ENCODE measurements at regions not wholly inside any gene's neighbourhood (a gene's known extent, or its start where the extent isn't known, plus 50 kb on each side); places are given as distances from the start of the nearest gene placed in this dataset.

DNA sequence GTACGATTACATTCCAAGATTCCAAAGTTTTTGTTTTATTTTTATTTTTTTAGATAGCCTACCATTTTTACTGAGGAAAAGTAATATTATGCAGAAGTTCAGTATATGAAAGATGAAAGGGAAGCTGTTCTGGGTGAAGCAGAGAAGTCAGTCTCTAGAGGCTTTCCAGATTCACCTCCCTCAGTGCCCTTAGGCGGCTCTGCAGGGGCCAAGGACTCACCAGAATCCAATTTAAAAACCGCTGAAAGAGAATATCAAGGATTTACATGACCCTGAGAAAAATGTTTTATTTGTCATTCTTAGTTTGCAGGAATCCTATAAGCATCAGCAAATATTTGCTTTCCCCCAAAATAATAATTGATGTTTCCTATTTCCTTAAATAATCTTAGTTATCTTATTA, 1084.6 kb upstream of the ARRDC3 start:
- H3K4me1 Mint-ChIP-seq (ENCODE audit: low read depth) = no peaks in the 10 kb centered on the region
- TF ChIP-seq, protein P1, sequence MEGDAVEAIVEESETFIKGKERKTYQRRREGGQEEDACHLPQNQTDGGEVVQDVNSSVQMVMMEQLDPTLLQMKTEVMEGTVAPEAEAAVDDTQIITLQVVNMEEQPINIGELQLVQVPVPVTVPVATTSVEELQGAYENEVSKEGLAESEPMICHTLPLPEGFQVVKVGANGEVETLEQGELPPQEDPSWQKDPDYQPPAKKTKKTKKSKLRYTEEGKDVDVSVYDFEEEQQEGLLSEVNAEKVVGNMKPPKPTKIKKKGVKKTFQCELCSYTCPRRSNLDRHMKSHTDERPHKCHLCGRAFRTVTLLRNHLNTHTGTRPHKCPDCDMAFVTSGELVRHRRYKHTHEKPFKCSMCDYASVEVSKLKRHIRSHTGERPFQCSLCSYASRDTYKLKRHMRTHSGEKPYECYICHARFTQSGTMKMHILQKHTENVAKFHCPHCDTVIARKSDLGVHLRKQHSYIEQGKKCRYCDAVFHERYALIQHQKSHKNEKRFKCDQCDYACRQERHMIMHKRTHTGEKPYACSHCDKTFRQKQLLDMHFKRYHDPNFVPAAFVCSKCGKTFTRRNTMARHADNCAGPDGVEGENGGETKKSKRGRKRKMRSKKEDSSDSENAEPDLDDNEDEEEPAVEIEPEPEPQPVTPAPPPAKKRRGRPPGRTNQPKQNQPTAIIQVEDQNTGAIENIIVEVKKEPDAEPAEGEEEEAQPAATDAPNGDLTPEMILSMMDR (IDR thresholded peaks at IDR 0.05; ENCODE audit: unreplicated experiment) = no peak
- H3K9me3 Mint-ChIP-seq (ENCODE audit: low read depth) = peaks cover under 1% of the 10 kb centered on the region
- no peak for DNase-seq (ENCODE audit: low spot score, unreplicated experiment)
- H3K27ac Mint-ChIP-seq = no peak overlapping the region
- H3K36me3 Mint-ChIP-seq (ENCODE audit: insufficient read depth) = no peaks in the 10 kb centered on the region
- no peak overlapping the region for H3K4me3 Mint-ChIP-seq (ENCODE audit: low read depth)
- H3K27me3 Mint-ChIP-seq = no peaks in the 10 kb centered on the region

DNA sequence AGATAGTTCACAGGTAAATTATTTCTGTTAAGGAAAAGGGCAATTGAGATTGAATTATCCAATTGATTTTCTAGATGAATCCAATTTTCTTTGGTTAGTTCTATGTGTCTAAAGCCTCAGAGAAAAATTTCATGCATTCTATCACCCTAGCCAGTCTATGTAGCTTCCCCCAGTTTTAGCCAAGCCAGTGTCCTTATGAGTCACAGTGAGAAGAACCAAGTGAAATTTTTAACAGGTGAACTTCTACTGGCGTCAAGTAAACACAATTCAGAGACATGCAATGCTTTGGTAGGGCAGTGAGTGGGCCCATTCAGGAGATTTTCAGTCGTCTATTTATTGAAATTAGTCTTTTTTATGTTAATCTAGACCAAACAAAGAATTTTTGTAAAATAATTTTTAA, 1077.4 kb upstream of the ARRDC3 start:
- no peaks in the 10 kb centered on the region for H3K27me3 Mint-ChIP-seq
- H3K4me3 Mint-ChIP-seq (ENCODE audit: low read depth) = no peak overlapping the region
- peaks cover 2% of the 10 kb centered on the region for H3K9me3 Mint-ChIP-seq (ENCODE audit: low read depth)
- TF ChIP-seq, protein P1 (IDR thresholded peaks at IDR 0.05; ENCODE audit: unreplicated experiment) = no peak
- no peaks in the 10 kb centered on the region for H3K36me3 Mint-ChIP-seq (ENCODE audit: insufficient read depth)
- no peak overlapping the region for H3K27ac Mint-ChIP-seq
- DNase-seq (ENCODE audit: low spot score, unreplicated experiment) = no peak
- H3K4me1 Mint-ChIP-seq (ENCODE audit: low read depth) = no peaks in the 10 kb centered on the region

DNA sequence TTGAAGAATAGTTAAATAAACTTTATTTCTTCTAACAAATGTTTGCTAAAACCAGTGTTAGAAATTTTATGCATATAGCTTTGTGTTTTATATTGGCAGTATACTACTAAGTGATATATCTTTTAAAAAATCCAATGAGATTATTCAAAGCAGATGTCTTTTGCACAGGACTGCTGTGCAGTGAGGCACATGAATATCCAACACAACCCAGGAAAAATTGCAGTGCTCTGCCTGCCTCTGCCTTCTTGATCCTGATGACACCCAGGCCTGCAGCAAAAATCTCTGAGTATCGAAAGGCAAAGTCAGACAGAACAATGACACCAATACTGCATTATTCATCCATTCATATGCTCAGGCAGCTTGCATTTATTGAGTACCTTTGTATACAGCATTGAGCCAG, 1076.5 kb upstream of the ARRDC3 start:
- H3K4me1 Mint-ChIP-seq (ENCODE audit: low read depth) = no peaks in the 10 kb centered on the region
- DNase-seq (ENCODE audit: low spot score, unreplicated experiment) = no peak

DNA sequence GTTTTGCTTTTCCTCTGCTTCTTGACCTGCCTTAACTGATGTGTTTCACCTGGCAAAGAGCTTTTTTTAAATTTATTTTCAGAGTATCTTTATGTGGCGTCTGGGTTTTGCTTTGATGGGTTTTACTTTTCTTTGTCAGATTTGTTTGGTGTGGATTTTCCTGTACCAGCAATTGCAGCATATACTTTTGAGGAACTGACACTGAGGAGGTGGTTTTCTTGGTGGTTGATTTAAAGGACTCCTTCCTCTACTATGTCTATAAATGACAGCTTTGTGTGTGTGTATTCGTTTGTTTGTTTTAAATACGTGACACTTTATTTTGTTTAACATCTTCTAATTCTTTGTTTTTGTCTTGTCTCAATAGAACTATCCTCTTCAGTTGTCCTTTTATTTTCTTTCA, 1071.9 kb upstream of the ARRDC3 start:
- no peaks in the 10 kb centered on the region for H3K4me1 Mint-ChIP-seq (ENCODE audit: low read depth)
- peaks cover 2% of the 10 kb centered on the region for H3K9me3 Mint-ChIP-seq (ENCODE audit: low read depth)
- no peaks in the 10 kb centered on the region for H3K36me3 Mint-ChIP-seq (ENCODE audit: insufficient read depth)
- TF ChIP-seq, protein P1 (IDR thresholded peaks at IDR 0.05; ENCODE audit: unreplicated experiment) = no peak
- H3K27ac Mint-ChIP-seq = no peak overlapping the region
- DNase-seq (ENCODE audit: low spot score, unreplicated experiment) = no peak
- no peaks in the 10 kb centered on the region for H3K27me3 Mint-ChIP-seq
- no peak overlapping the region for H3K4me3 Mint-ChIP-seq (ENCODE audit: low read depth)

More for the DNA sequence above, 1076.5 kb upstream of the ARRDC3 start:
- TF ChIP-seq, protein P1 (IDR thresholded peaks at IDR 0.05; ENCODE audit: unreplicated experiment) = no peak
- no peaks in the 10 kb centered on the region for H3K36me3 Mint-ChIP-seq (ENCODE audit: insufficient read depth)
- H3K27me3 Mint-ChIP-seq = no peaks in the 10 kb centered on the region
- H3K4me3 Mint-ChIP-seq (ENCODE audit: low read depth) = no peak overlapping the region
- no peak overlapping the region for H3K27ac Mint-ChIP-seq
- peaks cover 2% of the 10 kb centered on the region for H3K9me3 Mint-ChIP-seq (ENCODE audit: low read depth)

DNA sequence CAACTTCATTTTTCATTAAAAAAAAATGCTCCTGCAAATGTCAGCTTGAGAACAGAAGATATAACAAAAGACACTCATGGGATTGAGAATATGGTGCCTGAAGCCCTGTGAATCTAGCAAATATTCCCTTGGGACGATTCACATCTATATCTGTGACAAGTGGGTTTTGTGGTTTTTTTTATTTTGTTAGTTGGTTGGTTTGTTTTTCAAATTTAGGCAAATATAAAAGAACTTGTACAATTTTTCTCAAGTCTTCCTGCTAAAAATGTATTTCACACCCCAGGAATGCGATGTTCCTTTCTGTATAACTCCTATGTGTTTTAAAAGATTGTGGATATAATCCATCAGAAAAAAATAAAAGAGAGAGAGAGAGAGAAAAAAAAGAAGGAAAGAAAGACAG, 1061.8 kb upstream of the ARRDC3 start:
- Mint-ChIP-seq H3K9me3 (ENCODE audit: low read depth) (peaks cover 12% of the 10 kb centered on the region), H3K4me1 (ENCODE audit: low read depth) (no peaks in the 10 kb centered on the region), H3K4me3 (ENCODE audit: low read depth) (no peak overlapping the region), H3K27ac (no peak overlapping the region), H3K27me3 (no peaks in the 10 kb centered on the region), H3K36me3 (ENCODE audit: insufficient read depth) (no peaks in the 10 kb centered on the region)
- TF ChIP-seq, protein P1 (IDR thresholded peaks at IDR 0.05; ENCODE audit: unreplicated experiment) = no peak
- DNase-seq (ENCODE audit: low spot score, unreplicated experiment) = no peak
